H1 (cell line): ENCODE measurements at regions not wholly inside any gene's neighbourhood (a gene's known extent, or its start where the extent isn't known, plus 50 kb on each side); places are given as distances from the start of the nearest gene placed in this dataset.

ENCODE experiments used
- CTCF ChIA-PET: fragments of 300-600 bp; sonication (Branson Sonifier 250); formaldehyde crosslinking; loops from one replicate; lab custom pipeline; 2021; ENCODE audit not compliant: partially characterized antibody; lab: Charles Lee
- POLR2A ChIA-PET: fragments of 300-600 bp; sonication (Branson Sonifier 250); formaldehyde crosslinking; loops from one replicate; lab custom pipeline; 2021; ENCODE audit warnings: inconsistent platforms; ENCODE audit not compliant: partially characterized antibody; lab: Charles Lee
- DNase-seq, 2 experiments: peaks; one replicate each; pipeline versions ENCODE4 v3.0.0 to v3.0.0-alpha.2; 2010 to 2022; ENCODE audit warnings: low spot score in 2 of 2, low read depth in 1 of 2, mixed read lengths in 1 of 2
- FAIRE-seq: peaks from 2 replicates; lab custom pipeline; 2011; peaks lifted over from hg19 to GRCh38; lab: Jason Lieb, UNC
- H2AFZ ChIP-seq: 2 replicates; pipeline ENCODE4 v1.8.1; 2012; ENCODE audit warnings: low read length, inconsistent platforms
- H2AK5ac ChIP-seq: 2 replicates; pipeline ENCODE4 v1.6.1; 2013; ENCODE audit warnings: low read depth, low read length
- H2BK120ac ChIP-seq: replicated peaks from 2 replicates; pipeline ENCODE3; 2013; ENCODE audit warnings: low read depth, low read length, inconsistent platforms
- H2BK12ac ChIP-seq: 2 replicates; pipeline ENCODE4 v1.6.1; 2013; ENCODE audit warnings: low read depth, low read length
- H2BK15ac ChIP-seq: 2 replicates; pipeline ENCODE4 v1.6.1; 2013; ENCODE audit warnings: low read length
- H2BK20ac ChIP-seq: 2 replicates; pipeline ENCODE4 v1.6.1; 2013; ENCODE audit warnings: low read length
- H2BK5ac ChIP-seq: 2 replicates; pipeline ENCODE4 v1.6.1; 2013; ENCODE audit warnings: low read depth, low read length
- H3K14ac ChIP-seq: 2 replicates; pipeline ENCODE4 v1.6.1; 2013; ENCODE audit warnings: inconsistent platforms; ENCODE audit not compliant: insufficient read length
- H3K18ac ChIP-seq: 2 replicates; pipeline ENCODE4 v1.6.1; 2013; ENCODE audit warnings: low read length; ENCODE audit errors: extremely low read depth
- H3K23ac ChIP-seq: 2 replicates; pipeline ENCODE4 v1.6.1; 2013; ENCODE audit warnings: inconsistent platforms; ENCODE audit not compliant: insufficient read length
- H3K23me2 ChIP-seq: 2 replicates; pipeline ENCODE4 v1.6.1; 2013; ENCODE audit warnings: low read depth, low read length
- H3K27ac ChIP-seq: 2 replicates; pipeline ENCODE4 v1.6.1; 2011; ENCODE audit warnings: low read depth, low read length, inconsistent platforms
- H3K27me3 ChIP-seq, 4 experiments: replicated peaks in 1 of 4; 1 replicate in 1 of 4; 2 replicates in 3 of 4; pipeline versions ENCODE4 v1.6.1 to v1.8.1; 2011 to 2013; ENCODE audit warnings: low read length in 3 of 4, mild to moderate bottlenecking in 3 of 4, inconsistent platforms in 2 of 4, mixed read lengths in 2 of 4, moderate library complexity in 1 of 4; ENCODE audit not compliant: control insufficient read depth in 3 of 4, insufficient read depth in 3 of 4; ENCODE audit errors: extremely low read depth in 1 of 4
- H3K36me3 ChIP-seq, 4 experiments: 2 replicates each; pipeline versions ENCODE4 v1.6.1 to v1.8.1; 2011 to 2013; ENCODE audit warnings: mild to moderate bottlenecking in 4 of 4, low read length in 3 of 4, moderate library complexity in 2 of 4, control low read depth in 1 of 4, inconsistent platforms in 1 of 4; ENCODE audit not compliant: insufficient read depth in 4 of 4, control insufficient read depth in 2 of 4
- H3K4ac ChIP-seq: replicated peaks from 2 replicates; pipeline ENCODE3; 2013; ENCODE audit warnings: low read length, low read depth, mixed read lengths, inconsistent platforms; ENCODE audit not compliant: insufficient read length
- H3K4me1 ChIP-seq, 4 experiments: replicated peaks in 1 of 4; 1 replicate in 1 of 4; 2 replicates in 3 of 4; pipeline versions ENCODE4 v1.6.1 to v1.8.1; 2011 to 2013; ENCODE audit warnings: low read length in 3 of 4, inconsistent platforms in 2 of 4, mixed read lengths in 1 of 4; ENCODE audit not compliant: insufficient read depth in 4 of 4, control insufficient read depth in 3 of 4
- H3K4me2 ChIP-seq, 2 experiments: 2 replicates each; pipeline versions ENCODE4 v1.6.1 to v1.8.1; 2011 to 2013; ENCODE audit warnings: low read depth in 2 of 2, low read length in 2 of 2, control low read depth in 1 of 2, inconsistent platforms in 1 of 2, mild to moderate bottlenecking in 1 of 2; ENCODE audit not compliant: insufficient read depth in 1 of 2
- H3K4me3 ChIP-seq, 4 experiments: fragments of 200-600, 300-600 bp in 1 of 4; sonication (generic), shearing (Covaris generic), sonication (Bioruptor Twin) in 1 of 4; 2 replicates each; pipeline versions ENCODE4 v1.5.1 to v1.8.1; 2011 to 2016; ENCODE audit warnings: low read length in 4 of 4, low read depth in 3 of 4, control low read depth in 2 of 4, inconsistent platforms in 2 of 4, mild to moderate bottlenecking in 2 of 4, mixed read lengths in 1 of 4, moderate library complexity in 1 of 4; ENCODE audit not compliant: insufficient read depth in 2 of 4; ENCODE audit errors: extremely low read depth in 1 of 4
- H3K56ac ChIP-seq: replicated peaks from 2 replicates; pipeline ENCODE3; 2013; ENCODE audit warnings: low read depth, mild to moderate bottlenecking, mixed read lengths, low read length, inconsistent platforms; ENCODE audit not compliant: insufficient read length
- H3K79me1 ChIP-seq: 2 replicates; pipeline ENCODE4 v1.6.1; 2013; ENCODE audit warnings: low read depth, low read length, control low read depth
- H3K79me2 ChIP-seq, 2 experiments: 2 replicates each; pipeline versions ENCODE4 v1.6.1 to v1.8.1; 2012 to 2013; ENCODE audit warnings: low read length in 2 of 2, mild to moderate bottlenecking in 2 of 2, inconsistent platforms in 1 of 2; ENCODE audit not compliant: insufficient read depth in 2 of 2, control insufficient read depth in 1 of 2
- H3K9ac ChIP-seq, 4 experiments: replicated peaks in 1 of 4; 1 replicate in 1 of 4; 2 replicates in 3 of 4; pipeline versions ENCODE4 v1.6.1 to v1.8.1; 2011 to 2013; ENCODE audit warnings: low read depth in 3 of 4, low read length in 3 of 4, control low read depth in 2 of 4, mild to moderate bottlenecking in 2 of 4, moderate library complexity in 2 of 4, inconsistent platforms in 1 of 4; ENCODE audit errors: extremely low read depth in 1 of 4
- H3K9me3 ChIP-seq, 2 experiments: 2 replicates each; pipeline versions ENCODE4 v1.6.1 to v1.8.1; 2012 to 2013; ENCODE audit warnings: mild to moderate bottlenecking in 2 of 2, moderate library complexity in 2 of 2, control low read depth in 1 of 2, inconsistent platforms in 1 of 2, low read depth in 1 of 2, low read length in 1 of 2, mixed read lengths in 1 of 2; ENCODE audit not compliant: insufficient read depth in 2 of 2
- H4K20me1 ChIP-seq, 2 experiments: replicated peaks in 1 of 2; 2 replicates each; pipeline versions ENCODE3 to v1.8.1; 2011 to 2013; ENCODE audit warnings: inconsistent platforms in 2 of 2, low read length in 2 of 2, mild to moderate bottlenecking in 1 of 2; ENCODE audit not compliant: insufficient read depth in 2 of 2, control insufficient read depth in 1 of 2
- H4K5ac ChIP-seq: 2 replicates; pipeline ENCODE4 v1.6.1; 2013; ENCODE audit warnings: low read length, low read depth, mixed read lengths, inconsistent platforms; ENCODE audit not compliant: insufficient read length
- H4K8ac ChIP-seq: 2 replicates; pipeline ENCODE4 v1.8.0; 2013; ENCODE audit warnings: mild to moderate bottlenecking, moderate library complexity, low read length, inconsistent platforms; ENCODE audit not compliant: insufficient read depth; ENCODE audit errors: extremely low read depth
- H4K91ac ChIP-seq: replicated peaks from 2 replicates; pipeline ENCODE3; 2013; ENCODE audit warnings: low read length, mixed read lengths, inconsistent platforms; ENCODE audit not compliant: insufficient read length
- CBX5 ChIP-seq: fragments of 300-800, 300-1000 bp; sonication (generic); IDR thresholded peaks from 2 replicates; pipeline ENCODE4 v1.7.1; 2016; ENCODE audit warnings: antibody characterized with exemption, low read length, low read depth
- CEBPB ChIP-seq: IDR thresholded peaks from 2 replicates; pipeline ENCODE4 v1.6.1; 2012; ENCODE audit warnings: low read depth, low read length
- CTCF ChIP-seq, 3 experiments: IDR thresholded peaks; 1 replicate in 2 of 3; 2 replicates in 1 of 3; pipeline versions ENCODE4 v1.5.1 to v1.6.1; 2011; ENCODE audit warnings: low read length in 3 of 3, mild to moderate bottlenecking in 3 of 3, inconsistent platforms in 2 of 3, low read depth in 1 of 3, moderate library complexity in 1 of 3; ENCODE audit not compliant: insufficient read depth in 1 of 3; ENCODE audit errors: control extremely low read depth in 1 of 3
- JUN ChIP-seq: IDR thresholded peaks from 2 replicates; pipeline ENCODE4 v1.6.1; 2011; ENCODE audit warnings: low read depth, mild to moderate bottlenecking, improper control_type of control experiment, low read length
- RNF2 ChIP-seq: fragments of 200-900, 300-1000 bp; sonication (generic); IDR thresholded peaks from 2 replicates; pipeline ENCODE4 v1.7.1; 2016; ENCODE audit warnings: borderline replicate concordance, low read depth, mild to moderate bottlenecking, antibody characterized with exemption, low read length; ENCODE audit not compliant: poor library complexity, severe bottlenecking; ENCODE audit errors: missing control alignments
- ZNF274 ChIP-seq: IDR thresholded peaks from 2 replicates; pipeline ENCODE4 v1.7.0; 2012; ENCODE audit warnings: low read length, borderline replicate concordance; ENCODE audit errors: extremely low read depth
- WGBS, 2 experiments: shearing (Covaris generic) in 1 of 2; methylation state at CpG; one replicate each; pipeline versions ENCODE4 v1.1.6 to v1.1.7; 2013 to 2015; ENCODE audit warnings: low lambda C conversion rate in 2 of 2, mixed read lengths in 2 of 2, inconsistent platforms in 1 of 2, low coverage in 1 of 2, missing lambda C conversion rate in 1 of 2; ENCODE audit not compliant: insufficient replicate concordance in 2 of 2, insufficient coverage in 1 of 2, insufficient read length in 1 of 2; ENCODE audit errors: extremely low coverage in 1 of 2, missing lambda C conversion rate in 1 of 2; 5-methylcytosine and 5-hydroxymethylcytosine counted together

GRCh38 chr11:106474274-106474673, 396.8 kb downstream of the AASDHPPT start:
- Histone ChIP-seq H3K36me3 (no peaks in the 10 kb centered on the region), H4K5ac (no peak overlapping the region), H2BK15ac (no peak overlapping the region), H3K4me1 (no peaks in the 10 kb centered on the region), H3K9me3 (no peaks in the 10 kb centered on the region; a peak in 1 of 4 replicates), H2BK12ac (no peak overlapping the region), H3K56ac (no peak overlapping the region), H3K4me3 (no peak overlapping the region), H3K23ac (no peak overlapping the region), H3K23me2 (no peaks in the 10 kb centered on the region), H4K91ac (no peak overlapping the region), H4K20me1 (no peaks in the 10 kb centered on the region), H4K8ac (no peak overlapping the region), H3K27me3 (no peaks in the 10 kb centered on the region), H2AK5ac (no peak overlapping the region), H3K9ac (no peak overlapping the region), H3K27ac (no peak overlapping the region), H2BK20ac (no peak overlapping the region), H3K18ac (no peak overlapping the region), H3K4me2 (no peak overlapping the region), H3K4ac (no peak overlapping the region), H3K79me1 (no peaks in the 10 kb centered on the region), H2AFZ (no peak overlapping the region), H2BK5ac (no peak overlapping the region), H3K79me2 (no peaks in the 10 kb centered on the region), H2BK120ac (no peak overlapping the region), H3K14ac (no peak overlapping the region)
- 97% methylated on average over 2 of the region's 2 CpGs; no CpG with 5 or more reads in 1 of the 2 experiments for WGBS, 2 experiments
- CTCF ChIA-PET: interaction anchor here (1.2 kb wide), 1 partner anchor 13 kb away, joined by 5 read pairs; no protein-coding TSS in a partner anchor
- FAIRE-seq: no peak
- no peak for DNase-seq
- TF ChIP-seq JUN: no peak
- TF ChIP-seq RNF2: no peak
- TF ChIP-seq ZNF274: no peak
- no peak for TF ChIP-seq CEBPB
- TF ChIP-seq CBX5: no peak
- no peak for TF ChIP-seq CTCF (IDR thresholded peaks at IDR 0.05; ENCODE audit: control extremely low read depth in 1 of 3, insufficient read depth in 1 of 3, low read depth in 1 of 3, low read length in 3 of 3)
- POLR2A ChIA-PET: no interaction called here
